ENCODE measurements at regions not wholly inside any gene's neighbourhood (a gene's known extent, or its start where the extent isn't known, plus 50 kb on each side); places are given as distances from the start of the nearest gene placed in this dataset.
"Not testable (repeated sequence)": the region's sequence is repeated elsewhere in the genome, so short reads cannot be mapped to it uniquely, and the experiment has no call there.

DNA sequence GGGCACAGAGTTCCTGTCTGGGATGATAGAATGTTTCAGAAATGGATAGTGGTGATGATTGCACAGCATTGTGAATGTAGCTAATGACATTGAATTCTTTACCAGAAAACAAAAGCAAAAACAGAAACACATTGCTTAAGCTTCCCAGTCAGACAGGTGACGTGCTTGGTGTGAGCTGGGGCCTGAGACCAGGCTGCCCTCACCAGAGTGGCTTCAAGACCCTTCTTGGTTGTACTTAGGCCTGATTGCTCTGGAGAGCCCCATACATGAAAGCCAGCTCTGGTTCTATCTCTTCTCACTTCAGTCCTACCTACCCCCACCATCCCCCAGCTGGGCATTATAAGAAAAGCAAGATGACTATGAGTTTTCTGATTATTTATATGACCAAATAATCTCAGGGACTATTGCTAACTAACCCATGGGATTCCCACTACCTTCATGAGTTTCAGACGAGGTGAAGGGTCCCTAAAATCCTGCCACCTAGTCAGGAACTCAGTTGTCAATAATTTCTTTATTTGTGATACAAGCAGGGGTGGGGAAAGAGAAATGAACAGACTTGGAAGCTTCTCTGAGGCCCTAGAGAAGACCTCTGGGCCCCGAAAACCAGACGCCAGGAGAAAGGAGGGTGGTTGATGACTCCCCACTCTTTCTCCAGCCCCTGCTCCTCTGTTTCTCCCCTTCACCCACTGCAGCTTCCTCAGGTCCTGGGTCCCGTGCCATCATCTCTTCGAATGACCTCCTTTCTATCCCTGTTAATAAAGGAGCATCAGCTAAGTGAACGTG lies 5289.0 kb upstream of the TPTE start:
- TF ChIP-seq, protein P1, sequence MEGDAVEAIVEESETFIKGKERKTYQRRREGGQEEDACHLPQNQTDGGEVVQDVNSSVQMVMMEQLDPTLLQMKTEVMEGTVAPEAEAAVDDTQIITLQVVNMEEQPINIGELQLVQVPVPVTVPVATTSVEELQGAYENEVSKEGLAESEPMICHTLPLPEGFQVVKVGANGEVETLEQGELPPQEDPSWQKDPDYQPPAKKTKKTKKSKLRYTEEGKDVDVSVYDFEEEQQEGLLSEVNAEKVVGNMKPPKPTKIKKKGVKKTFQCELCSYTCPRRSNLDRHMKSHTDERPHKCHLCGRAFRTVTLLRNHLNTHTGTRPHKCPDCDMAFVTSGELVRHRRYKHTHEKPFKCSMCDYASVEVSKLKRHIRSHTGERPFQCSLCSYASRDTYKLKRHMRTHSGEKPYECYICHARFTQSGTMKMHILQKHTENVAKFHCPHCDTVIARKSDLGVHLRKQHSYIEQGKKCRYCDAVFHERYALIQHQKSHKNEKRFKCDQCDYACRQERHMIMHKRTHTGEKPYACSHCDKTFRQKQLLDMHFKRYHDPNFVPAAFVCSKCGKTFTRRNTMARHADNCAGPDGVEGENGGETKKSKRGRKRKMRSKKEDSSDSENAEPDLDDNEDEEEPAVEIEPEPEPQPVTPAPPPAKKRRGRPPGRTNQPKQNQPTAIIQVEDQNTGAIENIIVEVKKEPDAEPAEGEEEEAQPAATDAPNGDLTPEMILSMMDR (IDR thresholded peaks at IDR 0.05; ENCODE audit: insufficient read depth, low read length, poor library complexity, severe bottlenecking) = not testable (repeated sequence)
- not testable (repeated sequence) for TF ChIP-seq EZH2phosphoT487 (conservative IDR thresholded peaks at IDR 0.05; ENCODE audit: low read length)
